Trophoblast cell (in vitro differentiated cells and primary cell): ENCODE measurements at regions not wholly inside any gene's neighbourhood (a gene's known extent, or its start where the extent isn't known, plus 50 kb on each side); places are given as distances from the start of the nearest gene placed in this dataset.

Experiments used
- DNase-seq, 2 donors: peaks; one replicate each; pipeline ENCODE4 v3.0.0-alpha.2; 2016
- H2AFZ ChIP-seq: 2 replicates; pipeline ENCODE4 v1.6.1; 2013; ENCODE audit warnings: low read length, moderate library complexity, mild to moderate bottlenecking; ENCODE audit not compliant: insufficient read depth, poor library complexity
- H2AK5ac ChIP-seq: 2 replicates; pipeline ENCODE4 v1.6.1; 2013; ENCODE audit warnings: mild to moderate bottlenecking, low read length
- H2BK120ac ChIP-seq: 2 replicates; pipeline ENCODE4 v1.6.1; 2013; ENCODE audit warnings: low read length, mild to moderate bottlenecking, moderate library complexity; ENCODE audit not compliant: insufficient read depth, poor library complexity
- H2BK12ac ChIP-seq: 2 replicates; pipeline ENCODE4 v1.6.1; 2013; ENCODE audit warnings: mild to moderate bottlenecking, low read length, moderate library complexity
- H2BK5ac ChIP-seq: 2 replicates; pipeline ENCODE4 v1.6.1; 2013; ENCODE audit warnings: low read length, low read depth, moderate library complexity, mild to moderate bottlenecking; ENCODE audit not compliant: poor library complexity
- H3K14ac ChIP-seq: 2 replicates; pipeline ENCODE4 v1.6.1; 2013; ENCODE audit warnings: mild to moderate bottlenecking, low read length
- H3K18ac ChIP-seq: 2 replicates; pipeline ENCODE4 v1.6.1; 2013; ENCODE audit warnings: mild to moderate bottlenecking, low read length
- H3K23ac ChIP-seq: 2 replicates; pipeline ENCODE4 v1.6.1; 2013; ENCODE audit warnings: low read length
- H3K27ac ChIP-seq: 2 replicates; pipeline ENCODE4 v1.5.1; 2013; ENCODE audit warnings: low read depth, mild to moderate bottlenecking, inconsistent platforms, low read length, moderate library complexity
- H3K27me3 ChIP-seq: 2 replicates; pipeline ENCODE4 v1.6.1; 2013; ENCODE audit warnings: inconsistent platforms, mild to moderate bottlenecking, low read length, moderate library complexity; ENCODE audit not compliant: insufficient read depth
- H3K36me3 ChIP-seq, 2 experiments: 1 replicate in 1 of 2; 2 replicates in 1 of 2; pipeline ENCODE4 v1.6.1; 2013; ENCODE audit warnings: low read length in 2 of 2, mild to moderate bottlenecking in 2 of 2, moderate library complexity in 1 of 2; ENCODE audit not compliant: insufficient read depth in 2 of 2, control insufficient read depth in 1 of 2
- H3K4ac ChIP-seq: 2 replicates; pipeline ENCODE4 v1.6.1; 2013; ENCODE audit warnings: low read depth, mild to moderate bottlenecking, low read length, moderate library complexity
- H3K4me1 ChIP-seq, 2 experiments: 1 replicate in 1 of 2; 2 replicates in 1 of 2; pipeline ENCODE4 v1.6.1; 2013; ENCODE audit warnings: low read length in 2 of 2, mild to moderate bottlenecking in 2 of 2, moderate library complexity in 1 of 2; ENCODE audit not compliant: insufficient read depth in 2 of 2, control insufficient read depth in 1 of 2
- H3K4me2 ChIP-seq: 2 replicates; pipeline ENCODE4 v1.6.1; 2013; ENCODE audit warnings: inconsistent platforms, mild to moderate bottlenecking, low read length, moderate library complexity
- H3K4me3 ChIP-seq: 2 replicates; pipeline ENCODE4 v1.5.1; 2013; ENCODE audit warnings: mild to moderate bottlenecking, low read depth, low read length, inconsistent platforms
- H3K79me1 ChIP-seq: one replicate; pipeline ENCODE4 v1.6.1; 2013; ENCODE audit warnings: low read length
- H3K79me2 ChIP-seq: 2 replicates; pipeline ENCODE4 v1.6.1; 2013; ENCODE audit warnings: low read length, mild to moderate bottlenecking; ENCODE audit not compliant: control insufficient read depth, insufficient read depth, poor library complexity
- H3K9ac ChIP-seq: 2 replicates; pipeline ENCODE4 v1.6.1; 2013; ENCODE audit warnings: mild to moderate bottlenecking, low read length
- H3K9me3 ChIP-seq: 2 replicates; pipeline ENCODE4 v1.6.1; 2013; ENCODE audit warnings: low read depth, mild to moderate bottlenecking, control low read depth, inconsistent platforms, low read length; ENCODE audit not compliant: insufficient read depth
- H4K12ac ChIP-seq: 2 replicates; pipeline ENCODE4 v1.6.1; 2013; ENCODE audit warnings: low read depth, mild to moderate bottlenecking, low read length, moderate library complexity
- H4K8ac ChIP-seq: 2 replicates; pipeline ENCODE4 v1.6.1; 2013; ENCODE audit warnings: low read depth, mild to moderate bottlenecking, low read length, moderate library complexity
- H4K91ac ChIP-seq: one replicate; pipeline ENCODE4 v1.6.1; 2013; ENCODE audit warnings: low read depth, mild to moderate bottlenecking, low read length, moderate library complexity
- WGBS: extraction: QIAGEN DNeasy Blood & Tissue Kit; methylation state at CpG from one replicate; pipeline ENCODE4 v1.1.7; 2013; ENCODE audit warnings: missing lambda C conversion rate; ENCODE audit not compliant: insufficient read length, insufficient coverage; ENCODE audit errors: extremely low coverage; 5-methylcytosine and 5-hydroxymethylcytosine counted together

- Histone ChIP-seq H2AFZ (no peak overlapping the region), H3K9ac (peak overlapping the region; percentile 0), H3K4ac (no peak overlapping the region), H2AK5ac (no peak overlapping the region), H3K23ac (no peak overlapping the region), H3K27ac (no peak overlapping the region), H4K8ac (no peak overlapping the region), H3K9me3 (no peaks in the 10 kb centered on the region), H3K79me1 (no peaks in the 10 kb centered on the region), H3K18ac (no peak overlapping the region), H3K36me3 (no peaks in the 10 kb centered on the region), H2BK12ac (no peak overlapping the region), H2BK120ac (no peak overlapping the region), H3K27me3 (no peaks in the 10 kb centered on the region), H2BK5ac (no peak overlapping the region), H4K91ac (no peak overlapping the region), H4K12ac (no peak overlapping the region), H3K4me2 (no peak overlapping the region), H3K4me3 (no peak overlapping the region), H3K4me1 (no peaks in the 10 kb centered on the region), H3K14ac (no peak overlapping the region), H3K79me2 (no peaks in the 10 kb centered on the region)
- no peak for DNase-seq
- no CpG with 5 or more reads among the region's 1 CpG for WGBS
Measured at GRCh38 chr11:97028836-97029406, 639.1 kb downstream of the JRKL start.

- Histone ChIP-seq H3K4ac (no peak overlapping the region), H3K79me1 (no peaks in the 10 kb centered on the region), H3K27ac (no peak overlapping the region), H2BK12ac (no peak overlapping the region), H4K8ac (no peak overlapping the region), H3K14ac (no peak overlapping the region), H3K79me2 (no peaks in the 10 kb centered on the region), H3K4me1 (no peaks in the 10 kb centered on the region), H2AFZ (no peak overlapping the region), H3K4me3 (no peak overlapping the region), H2BK120ac (no peak overlapping the region), H3K18ac (no peak overlapping the region), H3K36me3 (no peaks in the 10 kb centered on the region), H3K9ac (no peak overlapping the region), H3K27me3 (no peaks in the 10 kb centered on the region), H4K91ac (no peak overlapping the region), H3K9me3 (no peaks in the 10 kb centered on the region), H3K4me2 (no peak overlapping the region), H3K23ac (no peak overlapping the region), H2BK5ac (no peak overlapping the region), H2AK5ac (no peak overlapping the region), H4K12ac (no peak overlapping the region)
- no peak for DNase-seq
- WGBS = no CpG with 5 or more reads among the region's 5 CpGs
Measured at GRCh38 chr11:97033178-97033577, 643.4 kb downstream of the JRKL start.

- Histone ChIP-seq H2BK5ac (no peak overlapping the region), H4K91ac (no peak overlapping the region), H3K14ac (no peak overlapping the region), H3K4ac (no peak overlapping the region), H2BK12ac (no peak overlapping the region), H3K4me2 (no peak overlapping the region), H3K9ac (no peak overlapping the region), H3K4me3 (no peak overlapping the region), H3K36me3 (no peaks in the 10 kb centered on the region), H3K9me3 (no peaks in the 10 kb centered on the region), H2AK5ac (no peak overlapping the region), H3K23ac (no peak overlapping the region), H3K79me2 (no peaks in the 10 kb centered on the region), H3K27me3 (no peaks in the 10 kb centered on the region), H4K8ac (no peak overlapping the region), H3K79me1 (no peaks in the 10 kb centered on the region), H3K27ac (no peak overlapping the region), H2BK120ac (no peak overlapping the region), H4K12ac (no peak overlapping the region), H3K4me1 (no peaks in the 10 kb centered on the region), H3K18ac (no peak overlapping the region), H2AFZ (no peak overlapping the region)
- DNase-seq = no peak
- no CpG with 5 or more reads among the region's 3 CpGs for WGBS
Measured at GRCh38 chr11:97048481-97048880, 658.7 kb downstream of the JRKL start.

GRCh38 chr11:97060184-97060583, 670.4 kb downstream of the JRKL start:
- no peak overlapping the region for H2BK5ac ChIP-seq
- no peak overlapping the region for H4K91ac ChIP-seq
- H3K9me3 ChIP-seq = no peaks in the 10 kb centered on the region
- no peak overlapping the region for H3K18ac ChIP-seq
- no peak overlapping the region for H3K9ac ChIP-seq
- H3K36me3 ChIP-seq = no peaks in the 10 kb centered on the region
- H2AK5ac ChIP-seq = no peak overlapping the region
- H3K14ac ChIP-seq = no peak overlapping the region
- DNase-seq = no peak
- no peak overlapping the region for H3K4ac ChIP-seq
- H2BK12ac ChIP-seq = no peak overlapping the region
- no peak overlapping the region for H2BK120ac ChIP-seq
- H3K23ac ChIP-seq = no peak overlapping the region
- no peak overlapping the region for H3K27ac ChIP-seq
- H3K79me2 ChIP-seq = no peaks in the 10 kb centered on the region
- H2AFZ ChIP-seq = no peak overlapping the region
- H3K4me1 ChIP-seq = no peaks in the 10 kb centered on the region
- no peaks in the 10 kb centered on the region for H3K79me1 ChIP-seq
- H3K27me3 ChIP-seq = no peaks in the 10 kb centered on the region
- no peak overlapping the region for H3K4me2 ChIP-seq
- H3K4me3 ChIP-seq = no peak overlapping the region
- no CpG with 5 or more reads among the region's 1 CpG for WGBS
- H4K8ac ChIP-seq = no peak overlapping the region
- no peak overlapping the region for H4K12ac ChIP-seq
